PC-9 (cell line): ENCODE measurements at regions not wholly inside any gene's neighbourhood (a gene's known extent, or its start where the extent isn't known, plus 50 kb on each side); places are given as distances from the start of the nearest gene placed in this dataset.
"Not testable (repeated sequence)": the region's sequence is repeated elsewhere in the genome, so short reads cannot be mapped to it uniquely, and the experiment has no call there.

Experiments
- CTCF ChIP-seq: fragments of 200-600 bp; sonication (generic); conservative IDR thresholded peaks from 2 replicates; pipeline ENCODE4 v1.6.1; 2017; ENCODE audit warnings: mixed run types, antibody characterized with exemption, mild to moderate bottlenecking, moderate library complexity
- EZH2 ChIP-seq: fragments of 200-600 bp; sonication (generic); IDR thresholded peaks from 2 replicates; pipeline ENCODE4 v1.8.0; 2017; ENCODE audit warnings: antibody characterized with exemption, low read depth

- TF ChIP-seq EZH2, CTCF: not testable (repeated sequence)
Observed at GRCh38 chr14:105629091-105629885, 102.9 kb downstream of the TMEM121 start.
